Naive thymus-derived CD8-positive, alpha-beta T cell (primary cell): ENCODE measurements at regions not wholly inside any gene's neighbourhood (a gene's known extent, or its start where the extent isn't known, plus 50 kb on each side); places are given as distances from the start of the nearest gene placed in this dataset.
"Not testable (repeated sequence)": the region's sequence is repeated elsewhere in the genome, so short reads cannot be mapped to it uniquely, and the experiment has no call there.

Experiments
- ATAC-seq, 2 donors: fragments of 150-1000 bp; cut with Tn5 transposase in 1 of 2; sonication (Bioruptor Pico), chemical (Tn5 transposase) in 1 of 2; 1 replicate in 1 of 2; 2 replicates in 1 of 2; pipeline ENCODE4 v1.10.0; 2021; ENCODE audit warnings: mild to moderate bottlenecking in 2 of 2, moderate library complexity in 2 of 2
- POLR2A ChIA-PET: fragments of 350-600 bp; sonication (Branson Sonifier 250); formaldehyde crosslinking; loops from one replicate; lab custom pipeline; 2021; ENCODE audit warnings: antibody characterized with exemption; lab: Charles Lee
- DNase-seq, 10 donors: peaks; one replicate each; pipeline versions ENCODE4 v3.0.0 to v3.0.0-alpha.2; 2020 to 2022
- H3K27ac Mint-ChIP-seq, 10 donors: one replicate each; pipeline ENCODE4 v1.8.0; 2020 to 2022; ENCODE audit warnings: mild to moderate bottlenecking in 10 of 10, mixed read lengths in 10 of 10, moderate library complexity in 4 of 10, inconsistent platforms in 1 of 10
- H3K27me3 Mint-ChIP-seq, 5 donors: one replicate each; pipeline ENCODE4 v1.8.0; 2021 to 2022; ENCODE audit warnings: mixed read lengths in 5 of 5
- H3K36me3 Mint-ChIP-seq, 3 donors: one replicate each; pipeline ENCODE4 v1.8.0; 2020 to 2022; ENCODE audit warnings: mixed read lengths in 3 of 3, mild to moderate bottlenecking in 2 of 3, inconsistent platforms in 1 of 3
- H3K4me1 Mint-ChIP-seq, 4 donors: one replicate each; pipeline ENCODE4 v1.8.0; 2021 to 2022; ENCODE audit warnings: mixed read lengths in 4 of 4
- H3K4me3 Mint-ChIP-seq, 10 donors: one replicate each; pipeline ENCODE4 v1.8.0; 2020 to 2022; ENCODE audit warnings: mild to moderate bottlenecking in 10 of 10, mixed read lengths in 10 of 10, moderate library complexity in 6 of 10, inconsistent platforms in 1 of 10
- H3K9me3 Mint-ChIP-seq, 9 donors: one replicate each; pipeline ENCODE4 v1.8.0; 2020 to 2022; ENCODE audit warnings: mixed read lengths in 9 of 9, mild to moderate bottlenecking in 3 of 9, inconsistent platforms in 1 of 9, moderate library complexity in 1 of 9

DNA sequence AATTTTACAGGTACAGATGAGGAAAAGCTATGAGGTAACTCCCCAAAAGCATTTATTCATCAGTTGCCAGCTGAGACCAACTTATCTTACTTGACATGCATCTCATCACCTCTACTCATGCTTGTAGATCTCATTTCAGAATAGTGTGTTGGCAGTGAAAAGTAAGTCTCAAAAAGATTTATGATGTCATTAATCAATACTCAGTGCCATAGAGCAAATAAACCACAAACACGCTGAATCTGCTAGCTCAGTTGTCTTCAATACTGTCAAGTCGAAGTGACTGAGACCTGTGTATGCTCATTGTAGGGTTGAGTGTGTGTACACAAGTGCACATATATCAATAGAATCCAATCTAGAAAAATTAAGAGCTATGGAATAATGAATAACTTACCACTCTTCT lies 413.5 kb downstream of the CNTN3 start:
- no peaks in the 10 kb centered on the region for H3K36me3 Mint-ChIP-seq
- H3K27ac Mint-ChIP-seq: no peak overlapping the region
- ATAC-seq (no peak), DNase-seq (no peak)
- H3K4me3 Mint-ChIP-seq: no peak overlapping the region
- peaks cover 0 to 18% (median 2%) of the 10 kb centered on the region in 9 donors for H3K9me3 Mint-ChIP-seq
- POLR2A ChIA-PET: no interaction called here
- H3K4me1 Mint-ChIP-seq: no peaks in the 10 kb centered on the region
- no peaks in the 10 kb centered on the region for H3K27me3 Mint-ChIP-seq

DNA sequence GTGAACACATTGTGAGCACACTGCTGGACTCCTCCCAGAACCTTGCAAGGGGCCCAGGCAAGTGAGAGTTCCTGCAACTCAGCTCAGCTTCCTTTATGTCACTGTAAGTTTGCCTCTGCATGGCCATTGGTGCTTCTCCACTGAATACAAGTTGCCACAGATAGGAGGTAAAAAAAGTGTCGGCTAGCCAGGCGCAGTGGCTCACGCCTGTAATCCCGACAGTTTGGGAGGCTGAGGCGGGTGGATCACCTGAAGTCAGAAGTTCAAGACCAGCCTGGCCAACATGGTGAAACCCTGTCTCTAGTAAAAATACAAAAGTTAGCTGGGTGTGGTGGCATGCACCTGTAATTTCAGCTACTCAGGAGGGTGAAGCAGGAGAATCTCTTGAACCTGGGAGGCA lies 435.8 kb downstream of the CNTN3 start:
- H3K4me1 Mint-ChIP-seq, DNase-seq, H3K27me3 Mint-ChIP-seq, H3K4me3 Mint-ChIP-seq, H3K27ac Mint-ChIP-seq, ATAC-seq, H3K36me3 Mint-ChIP-seq, POLR2A ChIA-PET: not testable (repeated sequence)
- H3K9me3 Mint-ChIP-seq: peaks cover 1 to 44% (median 11%) of the 10 kb centered on the region in 9 donors

DNA sequence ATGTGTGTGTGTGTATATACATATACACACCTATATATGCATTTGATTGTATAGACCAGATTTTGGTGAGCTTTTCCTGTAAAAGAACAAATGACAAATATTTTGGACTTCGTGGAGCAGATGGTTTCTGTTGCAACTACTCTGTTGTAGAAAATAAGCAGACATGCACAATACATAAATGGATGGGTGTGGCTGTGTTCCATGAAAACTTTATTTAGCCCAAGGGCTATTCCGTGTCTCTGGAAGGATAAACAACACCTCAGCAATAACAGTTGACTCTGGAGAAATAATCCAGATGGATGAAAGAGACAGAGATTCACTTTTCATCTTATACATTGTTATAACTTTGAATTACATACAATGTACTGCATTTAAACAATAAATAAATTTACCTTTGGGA lies 441.4 kb downstream of the CNTN3 start:
- POLR2A ChIA-PET: no interaction called here
- Mint-ChIP-seq H3K27me3 (no peaks in the 10 kb centered on the region), H3K4me1 (no peaks in the 10 kb centered on the region), H3K27ac (no peak overlapping the region), H3K9me3 (peaks cover 2 to 22% (median 6%) of the 10 kb centered on the region in 9 donors), H3K4me3 (no peak overlapping the region), H3K36me3 (no peaks in the 10 kb centered on the region)
- DNase-seq (no peak), ATAC-seq (no peak)

DNA sequence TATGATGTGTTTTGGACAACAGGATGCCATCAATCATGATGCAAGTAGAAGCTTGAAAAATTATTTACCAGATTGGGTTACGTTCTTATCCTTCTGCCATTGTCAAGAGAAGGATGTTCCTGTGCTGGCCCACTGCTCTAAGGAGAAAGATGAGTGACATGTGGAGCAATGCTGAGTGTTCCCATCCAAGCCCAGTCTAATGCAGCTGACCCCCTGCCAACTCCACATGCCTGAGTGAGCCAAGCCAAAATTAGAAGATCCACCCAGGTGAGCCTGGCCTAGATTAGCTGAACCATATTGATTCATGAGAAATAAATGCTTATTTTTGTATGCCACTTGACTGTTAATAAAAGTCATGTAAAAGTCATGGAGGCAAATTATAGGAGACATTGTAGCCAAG lies 446.5 kb downstream of the CNTN3 start:
- DNase-seq: no peak
- Mint-ChIP-seq H3K27ac (no peak overlapping the region), H3K27me3 (no peaks in the 10 kb centered on the region), H3K4me3 (no peak overlapping the region), H3K4me1 (no peaks in the 10 kb centered on the region), H3K36me3 (peaks cover 0 to 3% (median 0%) of the 10 kb centered on the region in 3 donors), H3K9me3 (peaks cover 0 to 23% (median 7%) of the 10 kb centered on the region in 9 donors)
- POLR2A ChIA-PET: no interaction called here
- no peak for ATAC-seq

DNA sequence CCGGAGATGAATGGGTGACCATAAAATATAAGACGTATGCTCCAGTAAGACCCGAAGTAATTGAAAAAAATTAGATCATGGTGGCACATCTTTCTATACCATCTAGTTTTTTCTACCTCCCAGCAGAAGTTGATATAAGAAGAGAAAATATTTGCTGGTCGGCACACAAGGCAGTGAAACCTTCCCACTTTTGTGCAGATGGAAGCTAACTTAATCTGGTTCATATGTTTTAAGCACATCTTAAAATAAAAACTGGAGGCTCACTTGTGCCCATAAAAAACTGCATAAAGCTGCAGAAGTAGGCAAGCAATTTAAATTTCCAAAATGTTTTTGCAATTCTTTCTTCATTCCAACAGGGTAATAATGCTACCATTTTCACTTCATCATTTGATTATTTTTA lies 449.2 kb downstream of the CNTN3 start:
- no peak for ATAC-seq
- Mint-ChIP-seq H3K4me1 (no peaks in the 10 kb centered on the region), H3K36me3 (peaks cover 0 to 5% (median 0%) of the 10 kb centered on the region in 3 donors), H3K27me3 (no peaks in the 10 kb centered on the region), H3K27ac (no peak overlapping the region), H3K9me3 (peaks cover 0 to 36% (median 15%) of the 10 kb centered on the region in 9 donors), H3K4me3 (no peak overlapping the region)
- DNase-seq: no peak
- POLR2A ChIA-PET: no interaction called here

DNA sequence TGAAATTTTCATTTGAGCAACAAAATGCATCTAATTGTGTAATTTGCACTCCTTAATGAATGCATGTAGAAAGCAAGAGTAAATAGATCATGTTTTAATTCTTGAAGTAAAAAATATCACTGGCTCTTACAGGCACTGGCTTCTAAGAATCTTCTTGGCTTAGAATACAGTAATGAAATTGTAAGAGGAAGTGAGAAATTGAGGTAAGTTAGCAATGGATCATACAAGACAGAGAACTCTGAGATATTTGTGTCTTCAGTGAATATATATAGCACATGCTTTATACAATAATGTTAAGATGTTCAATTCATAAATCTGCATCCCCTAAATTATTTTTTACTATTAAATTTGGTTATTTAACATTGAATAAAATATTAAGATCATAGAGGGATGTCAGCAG lies 465.0 kb downstream of the CNTN3 start:
- Mint-ChIP-seq H3K36me3 (no peaks in the 10 kb centered on the region), H3K9me3 (peaks cover 0 to 40% (median 8%) of the 10 kb centered on the region in 9 donors), H3K4me3 (no peak overlapping the region), H3K27me3 (no peaks in the 10 kb centered on the region), H3K27ac (no peak overlapping the region), H3K4me1 (no peaks in the 10 kb centered on the region)
- DNase-seq (no peak), ATAC-seq (no peak)
- POLR2A ChIA-PET: no interaction called here

DNA sequence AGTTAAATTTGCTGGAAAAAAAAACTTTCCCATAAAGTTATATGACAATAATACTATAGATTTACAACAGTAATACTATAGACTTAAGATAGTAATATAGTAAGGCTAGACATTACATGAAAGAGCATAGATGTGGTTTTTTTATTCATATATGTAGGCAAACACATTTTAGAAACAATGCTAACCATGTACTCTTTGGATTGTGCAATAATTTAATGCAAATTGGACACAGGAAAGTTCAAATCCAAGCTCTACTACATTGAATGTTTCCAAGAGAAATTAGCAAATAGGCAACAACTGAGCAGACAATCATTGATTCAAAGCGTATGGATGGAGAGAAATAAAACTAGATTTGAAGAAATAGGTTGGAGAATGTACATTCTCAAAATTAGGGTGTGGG lies 469.2 kb downstream of the CNTN3 start:
- no peak overlapping the region for H3K4me3 Mint-ChIP-seq
- H3K36me3 Mint-ChIP-seq: no peaks in the 10 kb centered on the region
- POLR2A ChIA-PET: no interaction called here
- peaks cover 0 to 30% (median 4%) of the 10 kb centered on the region in 9 donors for H3K9me3 Mint-ChIP-seq
- no peak for ATAC-seq
- no peaks in the 10 kb centered on the region for H3K27me3 Mint-ChIP-seq
- no peak overlapping the region for H3K27ac Mint-ChIP-seq
- no peak for DNase-seq
- no peaks in the 10 kb centered on the region for H3K4me1 Mint-ChIP-seq

DNA sequence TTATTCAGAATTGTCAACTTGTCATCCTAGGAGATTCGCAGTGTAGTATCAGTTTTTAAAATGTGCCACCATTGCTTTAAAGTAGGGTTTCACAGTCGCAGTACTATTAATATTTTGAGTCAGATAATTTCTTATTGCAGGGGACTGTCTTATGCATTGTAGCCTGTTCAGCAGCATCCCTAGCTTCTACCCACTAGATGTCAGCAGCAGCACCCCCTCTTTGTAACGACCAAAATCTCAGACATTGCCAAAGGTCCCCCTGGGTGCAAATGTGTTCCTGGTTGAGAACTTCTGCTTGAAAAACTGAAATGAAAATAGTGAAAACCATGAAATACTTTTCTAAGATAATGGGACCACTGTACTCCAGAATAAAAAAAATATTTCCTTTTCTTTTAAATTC lies 474.8 kb downstream of the CNTN3 start:
- peaks cover 0 to 21% (median 8%) of the 10 kb centered on the region in 9 donors for H3K9me3 Mint-ChIP-seq
- no peaks in the 10 kb centered on the region for H3K27me3 Mint-ChIP-seq

DNA sequence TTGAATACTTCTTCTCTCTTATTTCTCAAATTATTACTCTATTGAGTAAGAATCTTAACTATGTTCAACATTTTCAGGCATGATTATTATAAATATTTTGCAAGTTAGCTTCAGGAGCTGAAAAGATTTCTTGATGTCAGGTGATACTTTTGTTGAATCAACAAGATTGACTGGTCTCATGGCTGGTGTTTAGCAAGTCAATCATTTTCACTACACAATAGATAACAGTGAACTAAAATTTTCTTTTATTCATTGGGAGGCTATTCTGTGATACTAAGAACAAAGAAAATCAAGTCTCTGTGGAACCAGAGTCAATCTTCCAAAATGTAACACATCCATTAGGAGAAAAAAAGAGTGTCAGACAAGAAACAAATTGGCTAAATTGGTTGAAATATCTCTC lies 476.7 kb downstream of the CNTN3 start:
- no peak overlapping the region for H3K4me3 Mint-ChIP-seq
- H3K36me3 Mint-ChIP-seq: no peaks in the 10 kb centered on the region
- peaks cover 0 to 26% (median 11%) of the 10 kb centered on the region in 9 donors for H3K9me3 Mint-ChIP-seq
- H3K27ac Mint-ChIP-seq: no peak overlapping the region
- ATAC-seq (no peak), DNase-seq (no peak)
- POLR2A ChIA-PET: no interaction called here
- H3K4me1 Mint-ChIP-seq: no peaks in the 10 kb centered on the region
- H3K27me3 Mint-ChIP-seq: no peaks in the 10 kb centered on the region

More for the DNA sequence above, 474.8 kb downstream of the CNTN3 start:
- no peaks in the 10 kb centered on the region for H3K36me3 Mint-ChIP-seq
- POLR2A ChIA-PET: no interaction called here
- H3K27ac Mint-ChIP-seq: no peak overlapping the region
- DNase-seq (no peak), ATAC-seq (no peak)
- H3K4me3 Mint-ChIP-seq: no peak overlapping the region
- no peaks in the 10 kb centered on the region for H3K4me1 Mint-ChIP-seq

DNA sequence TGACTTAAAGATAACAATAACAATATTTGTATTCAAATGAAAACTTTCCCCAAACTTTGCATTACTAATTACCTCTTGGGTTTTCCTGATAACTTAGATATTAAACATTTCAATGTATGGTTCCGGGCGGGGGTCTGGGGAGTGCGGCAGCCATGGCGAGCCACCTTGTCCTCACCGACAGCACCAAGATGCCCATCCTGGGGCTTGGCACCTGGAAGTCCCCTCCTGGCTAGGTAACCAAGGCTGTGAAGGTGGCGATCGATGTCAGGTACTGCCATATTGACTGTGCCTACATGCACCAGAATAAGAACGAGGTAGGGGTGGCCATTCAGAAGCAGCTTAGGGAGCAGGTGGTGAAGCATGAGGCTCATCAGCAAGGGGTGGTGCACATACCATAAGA lies 478.7 kb downstream of the CNTN3 start:
- Mint-ChIP-seq H3K36me3 (no peaks in the 10 kb centered on the region), H3K4me3 (no peak overlapping the region), H3K27ac (no peak overlapping the region), H3K27me3 (no peaks in the 10 kb centered on the region), H3K4me1 (no peaks in the 10 kb centered on the region), H3K9me3 (peaks cover 0 to 29% (median 12%) of the 10 kb centered on the region in 9 donors)
- POLR2A ChIA-PET: no interaction called here
- ATAC-seq (no peak), DNase-seq (no peak)

DNA sequence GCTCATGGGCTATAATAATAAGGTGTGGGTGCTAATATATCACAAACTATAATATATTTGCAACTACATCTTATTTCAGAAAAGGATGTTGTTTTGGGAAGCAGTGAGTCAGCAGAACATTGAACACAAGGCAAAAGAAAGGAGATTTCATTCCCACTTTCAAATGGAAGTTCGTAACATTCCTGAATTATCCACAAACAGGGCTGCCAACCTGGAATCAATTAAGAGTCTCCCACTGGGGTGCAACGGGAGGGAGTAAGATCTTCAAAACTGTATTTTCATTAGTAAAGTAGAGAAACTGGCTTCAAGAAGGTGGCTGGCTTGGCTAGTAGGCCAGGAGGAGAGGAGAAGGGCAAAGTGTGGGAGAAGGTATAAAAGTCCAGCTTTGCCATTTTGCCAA lies 479.6 kb downstream of the CNTN3 start:
- Mint-ChIP-seq H3K36me3 (no peaks in the 10 kb centered on the region), H3K9me3 (peaks cover 2 to 38% (median 12%) of the 10 kb centered on the region in 9 donors), H3K4me1 (no peaks in the 10 kb centered on the region), H3K4me3 (no peak overlapping the region), H3K27ac (no peak overlapping the region), H3K27me3 (no peaks in the 10 kb centered on the region)
- DNase-seq: no peak
- ATAC-seq: no peak
- POLR2A ChIA-PET: no interaction called here

DNA sequence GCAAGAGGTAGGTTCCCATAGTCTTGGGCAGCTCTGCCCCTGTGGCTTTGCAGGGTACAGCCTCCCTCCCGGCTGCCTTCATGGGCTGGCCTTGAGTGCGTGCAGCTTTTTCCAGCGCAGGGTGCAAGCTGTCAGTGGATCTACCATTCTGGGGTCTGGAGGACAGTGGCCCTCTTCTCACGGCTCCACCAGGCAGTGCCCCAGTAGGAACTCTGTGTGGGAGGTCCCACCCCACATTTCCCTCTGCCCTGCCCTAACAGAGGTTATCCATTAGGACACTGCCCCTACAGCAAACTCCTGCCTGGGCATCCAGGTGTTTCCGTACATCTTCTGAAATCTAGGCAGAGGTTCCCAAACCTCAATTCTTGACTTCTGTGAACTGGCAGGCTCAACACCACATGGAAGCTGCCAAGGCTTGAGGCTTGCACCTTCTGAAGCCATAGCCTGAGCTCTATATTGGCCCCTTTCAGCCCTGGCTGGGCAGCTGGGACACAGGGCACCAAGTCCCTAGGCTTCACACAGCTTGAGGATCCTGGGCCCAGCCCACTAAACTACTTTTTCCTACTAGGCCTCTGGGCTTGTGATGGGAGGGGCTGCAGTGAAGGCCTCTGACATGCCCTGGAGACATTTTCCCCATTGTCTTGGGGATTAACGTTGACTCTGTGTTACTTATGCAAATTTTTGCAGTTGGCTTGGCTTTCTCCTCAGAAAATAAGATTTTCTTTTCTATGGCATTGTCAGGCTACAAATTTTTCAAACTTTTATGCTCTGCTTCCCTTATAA lies 482.7 kb downstream of the CNTN3 start:
- H3K4me3 Mint-ChIP-seq, DNase-seq, ATAC-seq, H3K36me3 Mint-ChIP-seq, POLR2A ChIA-PET, H3K27ac Mint-ChIP-seq, H3K27me3 Mint-ChIP-seq, H3K4me1 Mint-ChIP-seq: not testable (repeated sequence)
- peaks cover 2 to 52% (median 13%) of the 10 kb centered on the region in 9 donors for H3K9me3 Mint-ChIP-seq

DNA sequence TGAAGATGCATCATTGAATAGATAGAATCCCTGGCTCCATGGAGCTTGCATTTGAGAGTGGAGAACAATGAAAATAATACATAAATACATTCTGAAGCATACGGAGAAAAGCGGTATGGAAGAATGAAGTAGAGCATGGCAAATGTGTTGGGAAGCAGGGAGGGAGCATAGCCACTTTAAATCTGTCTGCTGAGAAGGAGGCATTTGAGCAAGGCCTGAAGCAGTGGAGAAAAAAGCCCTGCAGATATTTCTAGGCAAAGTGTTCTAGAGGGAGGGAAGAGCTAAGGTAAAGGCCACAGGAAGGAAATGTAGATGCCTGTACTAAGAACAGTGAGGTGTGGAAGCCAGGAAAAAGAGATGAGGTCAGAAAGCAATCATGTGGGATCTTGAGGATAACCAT lies 484.8 kb downstream of the CNTN3 start:
- Mint-ChIP-seq H3K27me3 (no peaks in the 10 kb centered on the region), H3K4me3 (no peak overlapping the region), H3K4me1 (no peaks in the 10 kb centered on the region), H3K9me3 (peaks cover 2 to 46% (median 13%) of the 10 kb centered on the region in 9 donors), H3K27ac (no peak overlapping the region), H3K36me3 (no peaks in the 10 kb centered on the region)
- no peak for DNase-seq
- POLR2A ChIA-PET: no interaction called here
- ATAC-seq: no peak

DNA sequence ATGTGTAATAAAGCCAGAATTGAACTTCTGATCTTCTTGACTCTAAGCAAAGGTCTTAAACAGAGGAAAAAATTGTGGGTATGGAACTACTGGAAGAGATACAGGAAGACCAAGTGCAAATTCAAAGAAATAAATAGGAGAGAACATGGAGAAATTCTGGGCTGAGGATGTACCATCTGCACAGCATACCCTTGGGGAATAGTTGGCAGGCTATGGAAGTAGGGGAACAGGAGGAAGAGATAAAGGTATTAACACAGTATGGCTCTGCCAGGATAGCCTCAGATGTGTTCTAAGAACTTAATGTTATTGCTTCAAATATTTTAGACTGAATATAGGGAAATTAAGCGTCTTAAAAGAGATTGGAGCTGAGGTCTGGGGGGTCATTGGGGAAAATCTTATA lies 485.4 kb downstream of the CNTN3 start:
- no peak overlapping the region for H3K4me3 Mint-ChIP-seq
- H3K27ac Mint-ChIP-seq: no peak overlapping the region
- H3K27me3 Mint-ChIP-seq: no peaks in the 10 kb centered on the region
- H3K4me1 Mint-ChIP-seq: no peaks in the 10 kb centered on the region
- H3K9me3 Mint-ChIP-seq: peaks cover 2 to 40% (median 16%) of the 10 kb centered on the region in 9 donors
- H3K36me3 Mint-ChIP-seq: no peaks in the 10 kb centered on the region
- POLR2A ChIA-PET: no interaction called here
- DNase-seq (no peak), ATAC-seq (no peak)
